ENCODE measurements at regions not wholly inside any gene's neighbourhood (a gene's known extent, or its start where the extent isn't known, plus 50 kb on each side); places are given as distances from the start of the nearest gene placed in this dataset.
A peak's percentile ranks its signal among the peaks of the same experiment; 100 is the strongest.
"Not testable (repeated sequence)": the region's sequence is repeated elsewhere in the genome, so short reads cannot be mapped to it uniquely, and the experiment has no call there.

- no peak for DNase-seq (ENCODE audit: low spot score)
These were observed 135.7 kb upstream of the HS3ST2 start for GRCh38 chr16:22678311-22678710.

DNA sequence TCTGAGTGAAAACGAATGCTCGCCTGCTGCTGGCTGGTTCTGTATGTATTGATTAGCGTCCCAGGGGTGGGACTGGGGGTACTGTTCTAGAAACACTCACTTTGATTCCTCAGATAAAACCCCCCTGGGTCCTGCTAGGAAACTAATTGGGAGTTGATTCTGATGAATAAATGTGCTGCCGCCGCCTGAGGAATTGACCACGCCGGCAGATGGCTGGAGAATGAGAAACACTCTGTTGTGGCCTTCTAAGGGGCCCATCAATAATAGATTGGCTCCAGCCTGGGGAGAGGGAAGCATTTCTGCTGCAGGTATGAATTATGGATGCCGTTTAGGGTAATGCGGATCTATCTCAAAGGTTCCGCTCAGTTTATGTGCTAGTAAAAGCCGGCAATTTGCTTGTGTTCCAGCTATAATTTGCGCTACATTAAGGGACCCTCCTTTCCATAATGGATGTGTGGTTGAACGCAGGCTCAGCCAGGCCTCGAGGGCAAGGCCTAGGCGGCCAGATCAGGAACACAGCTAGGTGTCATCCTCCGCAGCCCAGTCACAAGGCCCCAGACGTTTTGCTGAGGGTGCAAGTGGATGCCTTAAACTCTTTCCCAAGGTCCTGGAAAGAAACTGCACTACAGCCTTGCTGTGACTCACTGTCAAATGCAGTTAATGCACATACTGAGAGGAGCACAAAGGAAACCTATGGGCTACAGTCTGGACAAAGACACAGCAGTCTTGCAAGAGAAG, 132.2 kb upstream of the HS3ST2 start:
- DNase-seq (ENCODE audit: low spot score), result no peak

- no peak for DNase-seq (ENCODE audit: low spot score)
These were observed 130.7 kb upstream of the HS3ST2 start for GRCh38 chr16:22683258-22683657.

DNA sequence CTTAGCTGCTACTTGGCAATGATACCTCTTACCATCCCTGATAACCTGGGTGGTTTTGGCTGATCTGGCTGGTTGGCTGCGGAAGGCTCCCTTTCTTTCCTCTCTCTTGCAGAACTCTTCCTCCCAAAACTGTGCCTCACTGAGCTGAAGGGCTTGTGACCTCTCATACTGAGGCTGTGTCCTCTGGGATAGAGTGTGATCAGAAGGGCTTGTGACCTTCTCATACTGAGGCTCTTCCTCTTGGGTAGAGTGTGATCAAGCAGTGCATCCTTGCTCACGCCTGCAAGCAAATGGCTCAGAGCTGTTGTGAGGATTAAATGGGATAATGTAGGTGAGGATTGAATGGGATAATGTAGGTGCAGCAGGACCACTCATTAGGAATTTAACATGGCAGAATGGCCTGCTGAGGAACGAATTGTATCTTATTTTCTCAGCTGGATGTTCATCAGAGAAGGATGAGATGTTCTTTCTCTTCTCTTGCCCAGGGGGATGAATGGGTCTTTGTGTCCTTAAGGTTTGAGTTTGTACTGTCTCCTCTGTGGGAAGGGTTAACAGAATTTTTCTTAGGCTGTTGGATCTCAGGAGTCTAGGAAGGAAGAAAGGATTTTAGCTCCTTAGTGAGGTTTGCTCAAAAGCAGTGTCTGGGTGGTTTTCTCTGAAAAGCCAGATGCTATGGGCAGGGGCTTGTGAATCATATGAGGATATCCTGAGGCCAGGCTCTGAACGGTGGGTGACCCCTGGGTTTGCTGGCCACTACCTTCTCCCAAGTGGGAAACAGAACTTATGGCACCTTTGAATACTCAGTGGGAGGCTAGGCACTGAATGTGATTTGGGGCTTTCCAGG, 130.0 kb upstream of the HS3ST2 start:
- no peak for DNase-seq (ENCODE audit: low spot score)

- DNase-seq (ENCODE audit: low spot score), result peak; percentile 55
These were observed 129.1 kb upstream of the HS3ST2 start for GRCh38 chr16:22684574-22685458.

DNA sequence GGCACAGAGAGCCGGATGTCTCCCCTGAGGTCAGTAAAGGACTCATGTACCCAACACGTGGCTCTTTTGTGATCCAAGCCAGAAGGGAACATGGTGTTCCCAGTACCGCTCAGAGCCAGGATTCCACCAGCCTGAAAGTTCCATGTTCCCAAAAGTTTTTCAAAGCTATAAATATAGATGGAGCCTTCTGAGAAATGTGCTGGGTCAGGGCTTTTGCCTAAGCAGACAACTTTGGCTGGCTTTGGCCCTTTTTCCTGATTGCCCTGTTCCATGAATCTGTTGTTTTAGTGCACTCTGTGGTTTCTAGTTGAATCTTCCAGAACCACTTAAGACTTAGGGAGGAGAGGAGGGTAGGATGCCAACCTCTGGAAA, 128.5 kb upstream of the HS3ST2 start:
- DNase-seq (ENCODE audit: low spot score), result no peak

DNA sequence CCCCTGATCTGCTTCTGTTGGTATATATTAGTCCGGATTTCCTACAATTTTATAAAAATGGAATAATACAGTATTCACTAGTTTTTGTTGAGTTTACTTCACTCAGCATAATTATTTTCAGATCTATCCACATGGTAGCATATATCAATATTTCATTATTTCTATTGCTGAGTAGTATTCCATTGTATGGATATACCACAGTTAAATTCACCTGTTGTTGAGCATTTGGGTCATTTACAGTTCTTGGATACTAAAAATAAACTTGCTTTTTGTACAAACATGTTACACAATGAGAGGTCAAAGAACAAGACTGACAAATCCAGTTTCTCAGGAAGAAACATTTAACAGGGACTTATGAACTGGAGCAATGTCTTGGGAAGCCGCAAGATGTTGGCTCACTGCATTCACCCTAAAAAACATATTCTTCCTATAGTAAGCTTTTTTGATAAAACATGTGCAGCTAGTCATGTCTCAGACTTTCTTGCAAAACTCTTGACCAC, 126.9 kb upstream of the HS3ST2 start:
- no peak for DNase-seq (ENCODE audit: low spot score)

DNA sequence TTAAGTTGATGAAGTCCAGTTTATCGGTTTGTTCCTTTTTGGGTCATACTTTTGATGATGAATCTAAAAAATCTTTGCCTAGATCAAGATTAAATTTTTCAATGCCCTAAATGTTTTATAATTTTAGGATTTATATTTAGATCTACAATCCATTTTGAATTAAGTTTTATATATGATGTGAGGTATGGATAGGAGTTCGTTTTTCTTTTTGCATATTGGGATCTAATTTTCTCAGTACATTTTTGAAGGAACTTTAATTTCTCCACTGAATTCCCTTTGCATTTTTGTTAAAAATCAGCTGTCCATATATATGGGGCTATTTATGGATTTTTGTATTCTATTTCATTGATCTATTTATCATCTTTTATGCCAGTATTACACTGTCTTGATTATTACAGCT, 125.5 kb upstream of the HS3ST2 start:
- no peak for DNase-seq (ENCODE audit: low spot score)

GRCh38 chr16:22688930-22689329, 125.0 kb upstream of the HS3ST2 start:
- no peak for DNase-seq (ENCODE audit: low spot score)

DNA sequence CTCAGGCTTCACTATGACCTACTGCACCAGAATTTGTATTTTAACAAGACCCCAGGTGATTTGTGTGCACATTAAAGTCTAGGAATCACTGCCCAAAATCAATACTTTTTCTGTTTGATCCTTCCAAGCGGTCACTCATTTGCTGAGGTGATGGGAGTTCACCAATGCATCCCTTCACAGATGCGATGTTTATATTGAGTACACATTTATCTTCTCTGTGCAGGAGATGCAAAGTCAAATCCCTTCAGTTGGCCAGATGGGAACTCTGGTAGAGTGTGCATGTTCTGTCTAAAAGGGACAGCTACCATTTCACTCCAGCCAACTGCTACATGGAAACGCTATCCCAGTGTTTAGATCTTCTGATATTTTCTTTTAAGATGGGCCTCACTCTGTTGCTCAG, 122.6 kb upstream of the HS3ST2 start:
- no peak for DNase-seq (ENCODE audit: low spot score)

DNA sequence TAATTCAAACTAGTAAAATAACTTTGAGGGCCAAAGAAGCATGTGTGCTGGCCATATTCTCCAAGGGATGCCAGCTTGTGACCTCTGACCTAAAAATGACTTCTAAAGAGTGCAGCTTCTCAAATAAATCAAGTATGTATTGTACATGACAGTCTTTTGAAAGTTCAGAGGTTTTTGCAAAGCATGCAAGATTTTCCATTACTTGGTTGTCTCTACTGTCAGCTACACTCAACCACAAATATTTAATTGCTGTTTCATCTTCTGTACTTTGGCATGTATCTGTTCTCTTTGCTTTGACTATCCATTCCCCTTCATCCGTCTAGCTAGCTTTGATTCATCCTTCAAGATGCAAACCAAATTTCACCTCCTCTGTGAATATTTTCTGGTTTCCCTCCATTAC, 121.9 kb upstream of the HS3ST2 start:
- DNase-seq (ENCODE audit: low spot score), result no peak

- no peak for DNase-seq (ENCODE audit: low spot score)
These were observed 120.9 kb upstream of the HS3ST2 start for GRCh38 chr16:22692916-22693637.

GRCh38 chr16:22693638-22694340, 120.2 kb upstream of the HS3ST2 start:
- DNase-seq (ENCODE audit: low spot score), result no peak

- peak; percentile 88 for DNase-seq (ENCODE audit: low spot score)
These were observed 119.0 kb upstream of the HS3ST2 start for GRCh38 chr16:22694887-22695382.

GRCh38 chr16:22695773-22696172, 118.2 kb upstream of the HS3ST2 start:
- DNase-seq (ENCODE audit: low spot score), result not testable (repeated sequence)

GRCh38 chr16:22699356-22699755, 114.6 kb upstream of the HS3ST2 start:
- DNase-seq (ENCODE audit: low spot score), result no peak

DNA sequence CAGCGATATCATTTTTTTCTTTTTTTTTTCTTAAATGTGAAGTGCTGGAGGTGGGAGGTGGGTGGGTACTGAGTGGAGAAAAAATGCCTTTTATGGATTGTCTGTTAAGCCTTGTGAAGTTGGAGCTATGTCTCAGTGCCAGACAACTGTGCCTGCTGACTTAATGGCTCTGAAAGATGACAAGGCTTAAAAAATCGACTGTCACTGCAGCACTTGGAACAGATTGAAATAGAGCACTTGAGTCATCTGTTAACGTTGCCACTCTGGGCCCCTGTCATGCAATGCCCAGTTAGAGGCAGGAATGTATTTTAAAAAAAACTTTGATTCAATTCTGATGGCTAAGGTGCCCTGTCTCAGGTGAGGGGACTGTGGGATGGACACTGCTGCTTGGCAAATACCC, 108.2 kb upstream of the HS3ST2 start:
- no peak for DNase-seq (ENCODE audit: low spot score)

GRCh38 chr16:22710326-22710725, 103.6 kb upstream of the HS3ST2 start:
- no peak for DNase-seq (ENCODE audit: low spot score)

DNA sequence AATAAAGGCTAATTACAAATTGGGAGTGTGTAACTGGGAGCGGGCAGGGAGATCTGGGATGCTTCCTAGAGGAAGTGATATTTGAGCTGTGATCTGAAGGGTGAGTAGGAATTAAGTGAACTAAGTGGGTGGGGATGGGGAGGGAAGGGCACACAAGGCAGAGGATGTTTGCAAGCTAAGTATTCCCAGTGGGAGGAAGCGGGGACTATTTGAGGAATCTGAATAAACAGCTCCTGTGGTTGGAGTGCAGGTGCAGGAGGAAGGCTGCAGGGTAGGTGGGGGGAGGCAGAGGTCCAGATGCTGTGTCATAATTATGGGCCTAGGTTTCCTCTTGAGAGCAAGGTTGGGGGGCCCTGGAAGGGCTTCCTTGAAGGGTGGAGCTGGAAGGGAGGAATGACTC, 102.1 kb upstream of the HS3ST2 start:
- no peak for DNase-seq (ENCODE audit: low spot score)

GRCh38 chr16:22712471-22712870, 101.5 kb upstream of the HS3ST2 start:
- no peak for DNase-seq (ENCODE audit: low spot score)

DNA sequence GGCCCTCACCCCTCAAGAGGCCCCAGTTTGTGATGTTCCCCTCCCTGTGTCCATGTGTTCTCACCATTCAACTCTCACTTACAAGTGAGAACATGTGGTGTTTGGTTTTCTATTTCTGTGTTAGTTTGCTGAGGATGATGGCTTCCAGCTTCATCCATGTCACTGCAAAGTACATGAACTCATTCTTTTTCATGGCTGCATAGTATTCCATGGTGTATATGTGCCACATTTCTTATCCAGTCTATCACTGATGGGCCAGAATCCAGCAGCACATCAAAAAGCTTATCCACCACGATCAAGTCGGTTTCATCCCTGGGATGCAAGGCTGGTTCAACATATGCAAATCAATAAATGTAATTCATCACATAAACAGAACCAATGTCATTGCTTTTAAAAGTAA, 95.4 kb upstream of the HS3ST2 start:
- DNase-seq (ENCODE audit: low spot score), result not testable (repeated sequence)
